Mesendoderm (in vitro differentiated cells): ENCODE measurements at regions not wholly inside any gene's neighbourhood (a gene's known extent, or its start where the extent isn't known, plus 50 kb on each side); places are given as distances from the start of the nearest gene placed in this dataset.
"Not testable (repeated sequence)": the region's sequence is repeated elsewhere in the genome, so short reads cannot be mapped to it uniquely, and the experiment has no call there.

ENCODE experiments used
- DNase-seq: peaks from one replicate; pipeline ENCODE4 v3.0.0; 2013
- H2AK5ac ChIP-seq: 2 replicates; pipeline ENCODE4 v1.6.1; 2013; ENCODE audit warnings: low read length, inconsistent platforms
- H2BK120ac ChIP-seq: 2 replicates; pipeline ENCODE4 v1.6.1; 2013; ENCODE audit warnings: low read depth, mild to moderate bottlenecking, low read length, moderate library complexity, mixed read lengths
- H2BK15ac ChIP-seq: replicated peaks from 2 replicates; pipeline ENCODE4 v1.6.1; 2013; ENCODE audit warnings: low read depth, mild to moderate bottlenecking, moderate library complexity
- H2BK5ac ChIP-seq: 2 replicates; pipeline ENCODE4 v1.6.1; 2013; ENCODE audit warnings: low read length, inconsistent platforms
- H3K18ac ChIP-seq: 2 replicates; pipeline ENCODE4 v1.6.1; 2013; ENCODE audit warnings: mild to moderate bottlenecking, low read length, mixed read lengths
- H3K23ac ChIP-seq: one replicate; pipeline ENCODE4 v1.6.1; 2013; ENCODE audit warnings: low read length
- H3K27ac ChIP-seq: 2 replicates; pipeline ENCODE4 v1.5.1; 2013; ENCODE audit warnings: low read depth, mild to moderate bottlenecking, inconsistent platforms, low read length, moderate library complexity
- H3K27me3 ChIP-seq: 2 replicates; pipeline ENCODE4 v1.6.1; 2013; ENCODE audit warnings: low read length, control low read depth, mild to moderate bottlenecking, inconsistent platforms; ENCODE audit not compliant: insufficient read depth, poor library complexity
- H3K36me3 ChIP-seq: 2 replicates; pipeline ENCODE4 v1.6.1; 2013; ENCODE audit warnings: low read length, inconsistent platforms; ENCODE audit not compliant: control insufficient read depth, insufficient read depth
- H3K4ac ChIP-seq: one replicate; pipeline ENCODE4 v1.6.1; 2013; ENCODE audit warnings: low read depth, mild to moderate bottlenecking, low read length, moderate library complexity
- H3K4me1 ChIP-seq: 2 replicates; pipeline ENCODE4 v1.6.1; 2013; ENCODE audit warnings: low read depth, low read length, inconsistent platforms; ENCODE audit not compliant: control insufficient read depth
- H3K4me2 ChIP-seq: 2 replicates; pipeline ENCODE4 v1.6.1; 2013; ENCODE audit warnings: low read length
- H3K4me3 ChIP-seq: 2 replicates; pipeline ENCODE4 v1.5.1; 2013; ENCODE audit warnings: mild to moderate bottlenecking, low read length
- H3K56ac ChIP-seq: one replicate; pipeline ENCODE4 v1.6.1; 2013; ENCODE audit warnings: low read length
- H3K79me1 ChIP-seq: 2 replicates; pipeline ENCODE4 v1.6.1; 2013; ENCODE audit warnings: low read length, inconsistent platforms
- H3K79me2 ChIP-seq: 2 replicates; pipeline ENCODE4 v1.6.1; 2013; ENCODE audit warnings: mild to moderate bottlenecking, low read length; ENCODE audit not compliant: control insufficient read depth, insufficient read depth
- H3K9ac ChIP-seq: 2 replicates; pipeline ENCODE4 v1.6.1; 2013; ENCODE audit warnings: low read length, inconsistent platforms
- H4K5ac ChIP-seq: one replicate; pipeline ENCODE4 v1.6.1; 2013; ENCODE audit warnings: low read length
- H4K8ac ChIP-seq: one replicate; pipeline ENCODE4 v1.6.1; 2013; ENCODE audit warnings: low read depth, mild to moderate bottlenecking, control low read depth, low read length, moderate library complexity
- WGBS: extraction: QIAGEN DNeasy Blood & Tissue Kit; methylation state at CpG from one replicate; pipeline ENCODE4 v1.1.7; 2013; ENCODE audit warnings: low lambda C conversion rate, missing lambda C conversion rate; ENCODE audit not compliant: insufficient coverage; ENCODE audit errors: extremely low coverage; 5-methylcytosine and 5-hydroxymethylcytosine counted together

GRCh38 chr15:66633938-66634250 lies 68.1 kb upstream of the LCTL start:
- peaks cover 22% of the 10 kb centered on the region for H3K4me1 ChIP-seq

GRCh38 chr15:66634540-66634939 lies 67.5 kb upstream of the SMAD6 start:
- Histone ChIP-seq H3K18ac (peak overlapping the region; percentile 29), H3K23ac (no peak overlapping the region), H3K27ac (no peak overlapping the region), H3K27me3 (no peaks in the 10 kb centered on the region), H3K36me3 (no peaks in the 10 kb centered on the region), H3K4ac (no peak overlapping the region), H3K4me3 (no peak overlapping the region), H3K4me1 (peaks cover 19% of the 10 kb centered on the region), H4K8ac (no peak overlapping the region), H4K5ac (no peak overlapping the region), H3K56ac (peak overlapping the region; percentile 49), H2BK5ac (no peak overlapping the region), H2BK120ac (no peak overlapping the region), H2AK5ac (peak overlapping the region; percentile 64), H2BK15ac (no peak overlapping the region), H3K79me2 (no peaks in the 10 kb centered on the region), H3K4me2 (no peak overlapping the region), H3K9ac (no peak overlapping the region), H3K79me1 (no peaks in the 10 kb centered on the region)
- whole genome bisulfite sequencing: no CpG with 5 or more reads among the region's 5 CpGs
- DNase-seq: no peak

More at GRCh38 chr15:66633938-66634250, 68.1 kb upstream of the LCTL start:
- H3K56ac ChIP-seq: peak overlapping the region; percentile 46
- H3K4me3 ChIP-seq: no peak overlapping the region
- H2BK5ac ChIP-seq: peak overlapping the region; percentile 11
- no peak for DNase-seq
- no peak overlapping the region for H2BK15ac ChIP-seq
- no peaks in the 10 kb centered on the region for H3K27me3 ChIP-seq
- H3K79me2 ChIP-seq: no peaks in the 10 kb centered on the region
- no CpG with 5 or more reads among the region's 3 CpGs for WGBS
- H3K4ac ChIP-seq: peak overlapping the region; percentile 84
- no peak overlapping the region for H4K8ac ChIP-seq
- H2BK120ac ChIP-seq: no peak overlapping the region
- H3K18ac ChIP-seq: peak overlapping the region; percentile 29
- H3K79me1 ChIP-seq: no peaks in the 10 kb centered on the region
- no peak overlapping the region for H3K4me2 ChIP-seq
- no peak overlapping the region for H3K27ac ChIP-seq
- H2AK5ac ChIP-seq: peak overlapping the region; percentile 31
- no peak overlapping the region for H4K5ac ChIP-seq
- H3K23ac ChIP-seq: no peak overlapping the region
- H3K9ac ChIP-seq: no peak overlapping the region
- no peaks in the 10 kb centered on the region for H3K36me3 ChIP-seq

DNA sequence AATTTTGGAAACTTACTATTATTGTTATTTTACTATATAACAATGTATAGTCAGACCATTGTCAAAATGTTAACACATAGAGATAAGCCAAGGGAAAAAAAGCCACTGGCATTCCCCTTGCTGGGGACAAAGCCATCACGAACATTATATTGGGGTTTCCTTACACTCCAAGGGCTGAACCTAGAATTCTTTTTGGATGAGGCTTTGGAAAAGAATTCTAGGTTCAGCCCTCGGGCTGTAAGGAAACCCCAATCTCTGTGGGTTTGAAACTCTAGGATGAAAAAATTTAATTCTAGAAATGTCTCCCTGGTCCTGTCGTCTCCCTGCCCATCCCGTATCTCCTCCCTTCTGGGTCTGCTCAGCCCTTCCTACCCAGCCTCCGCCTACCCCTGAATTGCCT lies 67.0 kb upstream of the SMAD6 start:
- Histone ChIP-seq H3K79me1 (no peaks in the 10 kb centered on the region), H3K36me3 (no peaks in the 10 kb centered on the region), H3K27me3 (no peaks in the 10 kb centered on the region), H3K27ac (no peak overlapping the region), H2AK5ac (no peak overlapping the region), H2BK15ac (no peak overlapping the region), H3K56ac (no peak overlapping the region), H3K9ac (no peak overlapping the region), H4K5ac (no peak overlapping the region), H3K4me1 (peaks cover 19% of the 10 kb centered on the region), H4K8ac (no peak overlapping the region), H3K18ac (no peak overlapping the region), H3K23ac (no peak overlapping the region), H3K4ac (peak overlapping the region; percentile 8), H3K79me2 (no peaks in the 10 kb centered on the region), H3K4me3 (no peak overlapping the region), H2BK120ac (no peak overlapping the region), H3K4me2 (no peak overlapping the region), H2BK5ac (no peak overlapping the region)
- WGBS: no CpG with 5 or more reads among the region's 5 CpGs
- no peak for DNase-seq

DNA sequence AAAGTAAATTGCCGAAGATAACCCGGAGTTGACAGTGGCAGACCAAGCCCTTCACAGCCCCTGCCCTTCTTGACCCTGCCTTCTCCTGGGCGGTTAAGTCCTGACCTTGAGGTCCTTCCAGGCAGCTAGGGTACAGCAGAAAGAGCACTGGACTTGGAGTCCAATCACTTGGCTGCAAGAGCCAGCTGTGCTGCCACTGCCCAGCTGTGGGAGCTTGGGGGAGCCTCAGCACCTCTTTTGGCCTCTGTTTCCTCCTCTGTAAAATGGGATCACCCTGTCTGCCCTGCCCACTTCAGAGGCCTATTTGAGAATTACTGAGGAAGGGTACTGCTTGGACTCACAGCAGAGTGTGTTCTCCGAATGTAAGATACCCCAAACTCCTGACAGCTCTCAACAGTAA lies 66.2 kb upstream of the SMAD6 start:
- no peak overlapping the region for H2BK15ac ChIP-seq
- no peak overlapping the region for H3K9ac ChIP-seq
- no peak for DNase-seq
- no peak overlapping the region for H3K4ac ChIP-seq
- H2AK5ac ChIP-seq: peak overlapping the region; percentile 22
- no peak overlapping the region for H3K27ac ChIP-seq
- no peak overlapping the region for H2BK120ac ChIP-seq
- no peak overlapping the region for H4K8ac ChIP-seq
- no peaks in the 10 kb centered on the region for H3K79me2 ChIP-seq
- H3K4me3 ChIP-seq: no peak overlapping the region
- H3K36me3 ChIP-seq: no peaks in the 10 kb centered on the region
- no peak overlapping the region for H2BK5ac ChIP-seq
- no peak overlapping the region for H3K4me2 ChIP-seq
- peaks cover 14% of the 10 kb centered on the region for H3K4me1 ChIP-seq
- no peak overlapping the region for H3K23ac ChIP-seq
- H3K56ac ChIP-seq: peak overlapping the region; percentile 35
- no CpG with 5 or more reads among the region's 4 CpGs for WGBS
- H4K5ac ChIP-seq: no peak overlapping the region
- H3K27me3 ChIP-seq: no peaks in the 10 kb centered on the region
- H3K79me1 ChIP-seq: no peaks in the 10 kb centered on the region
- H3K18ac ChIP-seq: no peak overlapping the region

- H2BK120ac ChIP-seq, H3K36me3 ChIP-seq, H3K4ac ChIP-seq, H3K9ac ChIP-seq, H3K27ac ChIP-seq, H3K18ac ChIP-seq, H3K4me3 ChIP-seq, H2AK5ac ChIP-seq, H3K27me3 ChIP-seq, H3K56ac ChIP-seq, H3K79me1 ChIP-seq, DNase-seq, H3K79me2 ChIP-seq, H2BK15ac ChIP-seq, H4K8ac ChIP-seq, H3K4me1 ChIP-seq, H2BK5ac ChIP-seq, H3K23ac ChIP-seq, H3K4me2 ChIP-seq, H4K5ac ChIP-seq: not testable (repeated sequence)
- WGBS: no CpG with 5 or more reads among the region's 9 CpGs
These were observed 65.0 kb upstream of the SMAD6 start for GRCh38 chr15:66637044-66637443.

- no peak for DNase-seq
- WGBS: no CpG with 5 or more reads among the region's 6 CpGs
- no peak overlapping the region for H3K18ac ChIP-seq
- H2BK120ac ChIP-seq: no peak overlapping the region
- H3K79me1 ChIP-seq: no peaks in the 10 kb centered on the region
- H4K5ac ChIP-seq: no peak overlapping the region
- no peaks in the 10 kb centered on the region for H3K79me2 ChIP-seq
- H2BK5ac ChIP-seq: no peak overlapping the region
- H4K8ac ChIP-seq: no peak overlapping the region
- H3K4me3 ChIP-seq: no peak overlapping the region
- H3K27me3 ChIP-seq: no peaks in the 10 kb centered on the region
- no peak overlapping the region for H2BK15ac ChIP-seq
- no peak overlapping the region for H3K9ac ChIP-seq
- no peaks in the 10 kb centered on the region for H3K36me3 ChIP-seq
- no peaks in the 10 kb centered on the region for H3K4me1 ChIP-seq
- no peak overlapping the region for H3K4me2 ChIP-seq
- H3K56ac ChIP-seq: no peak overlapping the region
- no peak overlapping the region for H3K27ac ChIP-seq
- H3K23ac ChIP-seq: no peak overlapping the region
- H2AK5ac ChIP-seq: no peak overlapping the region
- no peak overlapping the region for H3K4ac ChIP-seq
These were observed 63.7 kb upstream of the SMAD6 start for GRCh38 chr15:66638377-66638776.
